HG03139 (cell line): ENCODE measurements at regions not wholly inside any gene's neighbourhood (a gene's known extent, or its start where the extent isn't known, plus 50 kb on each side); places are given as distances from the start of the nearest gene placed in this dataset.
"Not testable (repeated sequence)": the region's sequence is repeated elsewhere in the genome, so short reads cannot be mapped to it uniquely, and the experiment has no call there.

Source experiments
- ATAC-seq: cut with Tn5 transposase; IDR thresholded peaks from one replicate; pipeline ENCODE4 v1.9.1; 2021; ENCODE audit not compliant: unreplicated experiment

DNA sequence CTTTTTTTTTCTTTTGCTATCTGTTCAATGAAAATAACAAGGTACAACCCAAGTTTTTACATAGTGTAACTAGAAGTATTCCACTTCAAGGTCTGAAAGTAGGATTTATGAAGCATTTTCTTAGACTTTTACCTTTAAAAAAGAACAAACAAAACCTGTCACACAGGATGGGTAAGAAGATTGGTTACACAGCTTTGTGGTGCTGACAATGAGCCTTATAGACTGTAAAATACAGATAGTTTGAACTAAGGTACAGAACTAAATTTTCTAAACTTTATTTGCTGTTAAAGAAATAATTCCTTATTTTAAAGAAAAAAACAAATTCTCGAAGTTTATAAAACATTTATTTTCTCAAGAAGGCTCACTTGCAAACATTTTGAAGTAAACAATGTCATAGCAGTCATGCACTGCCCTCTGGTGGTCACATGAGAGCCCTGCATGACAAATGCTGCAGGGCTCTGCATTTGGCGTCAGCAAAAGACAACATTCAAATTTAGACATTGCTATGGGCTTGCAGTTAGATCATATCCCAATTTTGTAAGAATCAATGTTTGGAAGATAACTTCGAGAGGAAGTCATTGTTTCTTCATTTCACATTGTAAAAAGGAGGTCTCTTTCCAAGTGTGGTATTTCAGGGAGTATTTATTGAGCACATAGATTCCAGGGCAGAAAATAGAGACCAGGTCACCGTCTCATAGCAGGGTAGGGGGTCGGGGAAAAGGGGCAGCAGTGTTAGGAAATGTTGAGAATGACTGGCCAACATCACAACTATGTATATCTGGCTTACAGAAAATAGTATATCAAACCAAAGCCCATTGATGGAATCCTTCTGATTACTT is 115.3 kb upstream of the FMN2 start:
- ATAC-seq, result peak; percentile 94

DNA sequence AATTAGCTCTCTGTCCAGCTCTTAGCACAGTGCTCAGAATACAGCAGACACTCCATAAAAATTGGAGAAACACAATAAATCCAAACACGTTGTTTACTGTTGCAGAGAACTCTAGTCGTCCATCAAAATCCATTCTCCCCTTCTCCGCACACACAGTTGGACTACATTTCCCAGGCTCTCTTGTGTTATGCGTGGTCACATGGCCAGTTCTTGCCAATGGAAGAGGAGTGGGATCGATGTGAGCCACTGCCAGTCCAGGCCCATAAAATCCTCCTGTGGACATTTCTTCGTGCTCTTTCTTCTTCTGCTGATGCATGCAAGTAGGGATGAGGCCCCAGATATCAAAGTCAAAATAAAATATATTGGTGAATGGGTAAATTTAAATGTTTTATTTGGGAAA is 114.3 kb upstream of the FMN2 start:
- ATAC-seq, result no peak

- ATAC-seq, result no peak
These were observed 112.2 kb upstream of the FMN2 start for GRCh38 chr1:239979456-239979855.

DNA sequence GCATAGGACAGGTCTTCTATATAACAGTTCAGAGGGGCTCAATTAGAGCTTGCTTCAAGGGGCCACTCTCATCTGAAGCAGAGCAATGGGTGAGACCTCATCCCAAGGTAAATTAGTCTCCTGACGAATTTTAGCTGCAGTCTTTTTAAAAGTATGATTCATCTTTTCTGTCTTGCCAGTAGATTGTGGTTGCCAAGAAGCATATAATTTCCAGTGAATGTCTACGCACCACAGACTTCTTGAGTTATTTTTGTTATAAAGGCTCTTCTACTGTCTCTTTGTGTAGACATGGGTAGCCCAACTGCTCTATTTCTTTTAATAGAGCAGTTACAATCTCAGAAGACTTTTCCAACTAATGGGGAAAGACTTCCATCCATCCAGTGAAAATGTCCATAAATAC is 108.9 kb upstream of the FMN2 start:
- ATAC-seq, result no peak

DNA sequence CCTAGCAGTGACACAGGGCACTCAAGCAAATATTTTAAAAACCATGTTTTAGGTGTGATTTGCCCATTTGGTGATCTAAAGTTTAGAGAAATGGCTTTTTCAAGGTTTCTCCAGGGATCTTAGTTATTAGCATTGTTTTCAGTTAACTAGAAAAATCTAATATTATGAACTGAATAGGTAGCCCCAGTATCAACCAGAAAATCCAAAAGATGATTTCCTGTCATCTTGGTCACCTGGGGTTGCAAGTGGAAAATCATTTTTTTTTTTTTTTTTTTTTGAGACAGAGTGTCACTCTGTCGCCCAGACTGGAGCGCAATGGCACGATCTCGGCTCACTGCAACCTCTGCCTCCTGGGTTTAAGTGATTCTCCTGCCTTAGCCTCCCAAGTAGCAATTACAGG is 106.6 kb upstream of the FMN2 start:
- no peak for ATAC-seq

GRCh38 chr1:239987103-239987745 is 104.5 kb upstream of the FMN2 start:
- ATAC-seq, result no peak

GRCh38 chr1:239989990-239990389 is 101.7 kb upstream of the FMN2 start:
- ATAC-seq, result no peak

GRCh38 chr1:239992566-239992965 is 99.1 kb upstream of the FMN2 start:
- ATAC-seq, result not testable (repeated sequence)

GRCh38 chr1:239993366-239993765 is 98.3 kb upstream of the FMN2 start:
- ATAC-seq, result no peak

- ATAC-seq, result no peak
These were observed 96.4 kb upstream of the FMN2 start for GRCh38 chr1:239995281-239995680.

DNA sequence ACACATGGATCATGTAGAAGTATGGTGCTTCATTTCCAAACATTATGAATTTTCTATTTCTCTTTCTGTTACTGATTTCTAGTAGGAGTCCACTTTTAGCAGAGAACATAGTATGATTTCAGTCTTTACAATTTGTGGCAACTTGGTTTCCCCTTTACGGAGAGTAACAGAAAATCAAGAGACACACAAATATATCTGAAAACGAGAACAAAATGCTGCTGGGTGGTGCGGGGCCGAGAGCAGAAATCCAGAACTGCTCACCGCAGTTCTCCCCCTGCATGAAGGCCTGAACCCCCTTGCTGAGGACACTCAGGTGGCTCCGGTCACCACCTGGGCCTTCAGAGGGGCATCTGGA is 94.5 kb upstream of the FMN2 start:
- ATAC-seq, result no peak

- no peak for ATAC-seq
These were observed 94.0 kb upstream of the FMN2 start for GRCh38 chr1:239997515-239998311.

DNA sequence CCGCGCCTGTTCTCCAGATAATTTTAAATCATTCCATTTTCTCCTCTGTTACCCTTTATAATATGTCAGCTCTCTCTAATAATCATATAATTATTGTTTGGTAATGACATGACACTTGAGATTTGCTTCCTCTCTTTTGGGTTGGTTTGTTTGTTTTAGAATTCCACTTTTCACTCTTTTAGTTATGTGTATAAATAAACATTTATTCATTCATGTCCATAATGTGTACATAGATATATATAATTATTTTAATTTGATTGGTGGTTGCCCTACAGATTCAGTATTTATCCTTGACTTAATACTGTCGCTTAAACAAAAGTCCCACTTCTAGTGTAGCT is 93.4 kb upstream of the FMN2 start:
- no peak for ATAC-seq

DNA sequence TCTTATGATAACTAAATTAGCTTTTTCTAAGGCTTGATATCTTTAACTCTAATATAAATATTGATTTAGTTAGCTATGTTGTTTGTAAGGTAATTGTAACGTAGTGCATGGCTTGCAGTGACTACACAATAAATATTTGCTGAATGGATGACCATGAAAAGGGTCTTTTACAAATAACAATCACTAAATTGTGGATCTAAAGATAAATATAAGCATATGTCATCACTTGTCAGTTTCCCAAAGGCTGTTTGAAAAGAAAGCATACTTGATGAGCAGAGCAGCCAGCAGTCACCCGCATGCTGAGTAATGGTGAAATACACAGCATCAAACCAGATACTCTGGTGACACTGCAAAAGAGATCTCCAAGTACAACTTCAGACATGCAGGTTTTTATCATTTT is 92.5 kb upstream of the FMN2 start:
- no peak for ATAC-seq

DNA sequence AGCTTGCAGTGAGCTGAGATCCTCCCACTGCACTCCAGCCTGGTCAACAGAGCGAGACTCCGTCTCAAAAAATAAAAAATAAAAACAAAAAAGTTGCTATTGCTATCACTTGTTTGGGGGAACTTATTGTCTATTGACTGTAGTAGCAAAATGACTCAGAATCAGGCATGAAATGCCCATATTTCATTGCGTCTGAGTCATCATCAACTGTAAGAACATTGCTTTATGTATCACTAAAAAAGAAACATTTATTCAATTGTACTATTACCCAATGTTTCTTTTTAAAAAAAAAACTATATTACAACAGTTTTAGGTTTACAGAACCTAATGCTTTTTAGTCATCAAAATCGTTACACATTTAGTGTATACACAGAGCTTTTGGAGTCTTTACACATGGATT is 91.0 kb upstream of the FMN2 start:
- no peak for ATAC-seq

DNA sequence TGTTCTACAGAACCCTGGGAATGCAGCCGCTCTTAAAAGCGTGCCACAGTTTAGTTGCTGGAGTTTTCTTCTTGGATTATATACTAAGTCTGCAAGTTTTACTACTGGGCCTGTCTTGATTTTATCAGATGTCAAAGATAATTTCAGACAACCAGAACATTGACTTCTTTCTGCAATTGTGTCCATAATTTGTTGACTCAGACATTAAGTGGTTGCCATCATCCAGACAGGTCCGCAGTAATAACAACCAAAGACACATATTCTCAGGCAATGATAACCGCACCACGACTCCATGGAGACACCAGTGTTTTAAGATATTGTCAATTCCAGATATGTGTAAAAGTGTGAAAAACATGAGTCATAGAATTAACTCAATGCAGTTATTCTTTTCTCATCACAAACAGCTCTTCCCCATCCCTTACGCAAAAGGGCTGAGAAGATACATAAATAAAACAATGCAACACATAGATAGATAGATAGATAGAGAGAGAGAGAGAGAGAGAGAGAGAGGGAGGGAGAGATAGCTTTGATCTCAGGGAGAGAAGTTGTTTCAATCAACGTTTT is 90.4 kb upstream of the FMN2 start:
- no peak for ATAC-seq

DNA sequence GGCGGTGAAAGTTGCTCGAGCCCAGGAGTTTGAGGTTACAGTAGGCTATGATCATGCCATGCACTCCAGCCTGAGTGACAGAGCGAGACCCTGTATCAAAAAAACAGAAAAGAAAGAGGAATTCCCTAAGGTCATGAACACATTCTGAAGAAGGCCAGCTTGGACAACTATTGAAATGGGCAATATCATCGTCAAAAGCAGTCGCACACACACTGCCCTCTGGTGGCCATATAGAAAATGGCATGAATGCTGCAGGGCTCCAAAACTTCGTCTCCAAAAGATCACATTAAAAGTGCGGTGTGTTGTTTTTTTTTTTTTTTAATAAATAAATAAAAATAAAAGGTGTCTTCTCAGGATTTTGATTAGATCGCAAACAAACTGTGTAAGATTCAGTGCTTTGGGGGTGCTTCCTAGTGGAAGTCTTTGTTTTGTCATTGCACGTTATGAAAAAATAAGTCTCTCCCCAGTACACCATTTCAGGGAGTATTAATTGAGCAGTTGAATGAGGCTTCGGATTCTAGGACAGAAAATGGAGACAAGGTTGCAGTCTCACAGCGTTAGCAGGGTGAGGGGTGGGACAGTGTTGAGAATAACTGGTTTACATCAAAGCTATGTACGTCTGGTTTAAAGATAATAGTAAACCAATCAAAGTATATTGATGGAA is 87.5 kb upstream of the FMN2 start:
- no peak for ATAC-seq

DNA sequence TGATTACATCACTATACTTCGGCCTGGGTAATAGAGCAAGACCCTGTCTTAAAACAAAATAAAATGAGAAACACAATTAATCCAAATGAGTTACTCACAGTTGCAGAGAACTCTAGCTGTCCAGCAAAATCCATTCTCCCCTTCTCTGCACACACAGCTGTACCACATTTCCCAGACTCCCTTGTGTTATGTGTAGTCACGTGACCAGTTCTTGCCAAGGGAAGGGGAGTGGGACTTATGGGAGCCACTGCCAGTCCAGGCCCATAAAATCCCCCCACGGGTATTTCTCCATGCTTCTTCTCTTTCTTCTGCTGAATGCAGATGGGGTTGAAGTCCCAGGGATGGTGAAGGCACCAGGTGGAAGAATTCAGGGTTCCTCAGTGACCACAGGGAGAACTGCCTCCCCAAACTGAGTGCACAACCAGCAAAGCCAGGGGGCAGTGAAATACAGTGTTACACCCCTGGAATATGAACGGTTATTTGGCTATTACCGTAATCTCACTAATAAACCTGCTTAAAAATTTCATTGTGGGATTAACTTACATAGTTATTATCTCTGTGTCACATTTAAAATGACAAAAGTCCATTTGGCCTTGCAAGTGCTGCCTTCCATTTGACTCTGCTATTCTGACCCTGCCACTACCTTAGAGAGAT is 85.6 kb upstream of the FMN2 start:
- no peak for ATAC-seq

DNA sequence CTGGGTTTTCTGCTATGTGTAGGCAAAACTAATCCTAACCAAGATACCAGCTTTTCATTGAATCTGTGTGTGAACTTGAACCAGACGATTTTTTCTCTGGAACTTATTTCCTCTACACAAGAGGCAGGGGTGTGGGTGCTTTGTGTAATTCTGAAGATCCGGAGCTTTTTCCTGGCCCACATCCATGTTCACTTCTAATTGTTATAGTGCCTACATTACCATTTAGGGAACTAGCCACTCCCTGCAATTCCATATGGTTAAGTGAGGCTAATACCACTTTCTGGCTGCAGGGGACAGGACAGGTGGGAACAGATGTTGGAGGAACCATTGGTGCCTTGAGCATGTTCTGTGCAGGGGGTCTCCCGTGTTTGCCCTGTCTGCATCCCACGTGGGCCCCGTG is 83.4 kb upstream of the FMN2 start:
- no peak for ATAC-seq

- no peak for ATAC-seq
These were observed 77.6 kb upstream of the FMN2 start for GRCh38 chr1:240014051-240014450.

DNA sequence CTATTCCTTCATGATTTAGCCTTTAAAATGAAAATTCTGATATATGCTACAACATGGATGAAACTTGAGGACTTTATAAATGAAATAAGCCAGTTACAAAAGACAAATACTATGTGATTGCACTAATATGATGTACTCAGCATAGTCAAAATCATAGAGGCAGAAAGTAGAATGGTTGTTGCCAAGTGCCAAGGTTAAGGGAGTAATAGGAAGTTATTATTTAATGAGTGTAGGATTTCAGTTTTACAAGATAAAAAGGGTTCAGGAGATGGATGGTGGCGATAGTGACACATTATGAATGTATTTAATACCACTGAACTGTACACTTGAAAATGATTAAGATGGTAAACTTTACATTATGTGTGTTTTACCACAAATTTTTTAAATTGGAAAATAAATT is 73.1 kb upstream of the FMN2 start:
- no peak for ATAC-seq
